ENCODE measurements at regions not wholly inside any gene's neighbourhood (a gene's known extent, or its start where the extent isn't known, plus 50 kb on each side); places are given as distances from the start of the nearest gene placed in this dataset.

DNA sequence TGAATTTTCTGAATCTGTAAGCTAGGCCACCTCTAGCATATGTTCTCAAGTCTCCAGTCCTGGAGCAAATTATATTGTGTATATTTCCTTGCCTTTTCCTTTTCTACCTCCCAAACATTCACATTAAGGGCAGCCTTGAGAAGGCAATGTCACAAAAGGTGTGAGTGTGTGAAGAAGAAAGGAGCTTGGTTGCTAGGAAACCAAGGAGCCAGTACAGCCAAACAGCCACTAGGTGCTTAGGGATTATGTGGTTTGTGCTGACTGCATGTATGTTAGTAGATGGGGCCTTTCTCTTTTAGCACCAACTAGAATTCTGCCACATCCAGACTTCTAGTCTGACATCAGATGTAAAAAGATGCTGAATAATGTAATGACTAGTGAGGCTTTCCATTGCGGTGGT, 118.8 kb upstream of the DAZL start:
- Histone ChIP-seq H4K20me1 (ENCODE audit: insufficient read depth, low read length) (no peaks in the 10 kb centered on the region), H3K4ac (ENCODE audit: low read depth, low read length) (no peak overlapping the region), H2AFZ (replicated peaks; ENCODE audit: low read length, poor library complexity) (no peak overlapping the region), H3K4me2 (ENCODE audit: low read depth, low read length) (no peak overlapping the region), H3K9me1 (ENCODE audit: insufficient read depth, low read length) (no peaks in the 10 kb centered on the region), H4K91ac (ENCODE audit: insufficient read depth, low read depth, low read length) (no peak overlapping the region), H3K23ac (ENCODE audit: low read depth, low read length) (no peak overlapping the region), H3K4me3 (ENCODE audit: insufficient read depth, low read depth, low read length) (no peak overlapping the region), H2BK5ac (ENCODE audit: low read depth, low read length, poor library complexity, severe bottlenecking) (no peak overlapping the region), H3K79me1 (ENCODE audit: low read depth in 1 of 2, low read length in 2 of 2) (no peaks in the 10 kb centered on the region), H2BK15ac (ENCODE audit: low read depth, low read length) (no peak overlapping the region), H2AK9ac (replicated peaks; ENCODE audit: low read depth, low read length, poor library complexity) (no peak overlapping the region), H3K27me3 (ENCODE audit: control insufficient read depth, insufficient read depth, low read length) (no peaks in the 10 kb centered on the region), H2BK120ac (ENCODE audit: low read depth, low read length) (no peak overlapping the region), H3K56ac (ENCODE audit: extremely low read depth, insufficient read depth, low read length) (no peak overlapping the region), H4K8ac (ENCODE audit: low read depth in 2 of 2, low read length in 2 of 2) (no peak overlapping the region), H3K9ac (ENCODE audit: low read depth, low read length) (no peak overlapping the region), H4K5ac (ENCODE audit: low read depth, low read length) (no peak overlapping the region), H3K36me3 (ENCODE audit: control insufficient read depth, insufficient read depth, low read length) (no peaks in the 10 kb centered on the region), H3K14ac (replicated peaks; ENCODE audit: low read depth, low read length) (no peak overlapping the region), H3K27ac (ENCODE audit: insufficient read depth, low read length) (no peak overlapping the region), H3K9me3 (ENCODE audit: control insufficient read depth, insufficient read depth, low read length) (no peaks in the 10 kb centered on the region), H2AK5ac (ENCODE audit: low read depth, low read length) (no peak overlapping the region), H3K4me1 (ENCODE audit: control insufficient read depth, insufficient read depth, low read length) (no peaks in the 10 kb centered on the region; the same call in 1 of the 2 replicates), H3K18ac (ENCODE audit: low read depth, low read length) (no peak overlapping the region), H2BK20ac (ENCODE audit: low read depth, low read length) (no peak overlapping the region)
- dilution Hi-C loops (cut with HindIII; ENCODE audit: low sequenced_read_pairs, unreplicated experiment): no loop called here
- intact Hi-C loops (cut with micrococcal nuclease): loop anchor here (1.0 kb wide), 1 partner anchor 14 kb away; no protein-coding TSS in a partner anchor
- POLR2A ChIA-PET (ENCODE audit: unreplicated experiment): no interaction called here
- no peak for TF ChIP-seq MAZ (IDR thresholded peaks at IDR 0.05; ENCODE audit: borderline replicate concordance, low read depth, low read length)
- TF ChIP-seq RAD21 (IDR thresholded peaks at IDR 0.05; ENCODE audit: low read length): no peak
- TF ChIP-seq SMC3 (IDR thresholded peaks at IDR 0.05; ENCODE audit: low read depth, low read length): no peak
- TF ChIP-seq FOS (IDR thresholded peaks at IDR 0.05; ENCODE audit: low read depth, low read length): no peak
- in situ Hi-C loops (cut with MboI; ENCODE audit: low sequenced_read_pairs): no loop called here
- DNase-seq: peak; percentile 11
- ATAC-seq (ENCODE audit: low read depth): no peak
- CTCF ChIA-PET: interaction anchor here (1.6 kb wide), 1 partner anchor 51 kb away, joined by 3 read pairs; no protein-coding TSS in a partner anchor
- BruUV-seq (replicated peaks): no TSS peak
- no CpG with 5 or more reads among the region's 1 CpG for WGBS, 2 experiments (ENCODE audit: extremely low coverage in 2 of 2, insufficient read length in 1 of 2)

Measured in IMR-90 (cell line).